ENCODE measurements at regions not wholly inside any gene's neighbourhood (a gene's known extent, or its start where the extent isn't known, plus 50 kb on each side); places are given as distances from the start of the nearest gene placed in this dataset.

DNA sequence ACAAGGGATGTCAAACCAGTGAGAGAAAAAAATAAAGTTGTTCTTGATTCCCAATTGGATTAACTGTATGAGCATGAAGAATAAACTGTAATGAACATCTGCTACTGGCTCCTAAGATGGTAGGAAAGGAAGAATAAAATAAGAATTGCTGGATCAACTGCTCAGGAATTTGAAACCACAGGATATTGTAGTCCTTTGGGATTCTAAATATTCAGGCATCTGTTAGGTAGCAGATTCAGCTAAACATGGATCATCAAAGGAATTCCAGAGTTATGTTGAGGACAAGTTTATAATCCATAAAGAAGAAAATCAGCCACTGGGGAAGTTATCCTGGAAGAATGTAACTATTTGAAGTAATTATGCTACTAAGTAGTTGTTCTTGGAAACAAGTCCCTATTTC lies 65.8 kb downstream of the ISL1 start:
- H3K4me3 Mint-ChIP-seq, result no peak overlapping the region

DNA sequence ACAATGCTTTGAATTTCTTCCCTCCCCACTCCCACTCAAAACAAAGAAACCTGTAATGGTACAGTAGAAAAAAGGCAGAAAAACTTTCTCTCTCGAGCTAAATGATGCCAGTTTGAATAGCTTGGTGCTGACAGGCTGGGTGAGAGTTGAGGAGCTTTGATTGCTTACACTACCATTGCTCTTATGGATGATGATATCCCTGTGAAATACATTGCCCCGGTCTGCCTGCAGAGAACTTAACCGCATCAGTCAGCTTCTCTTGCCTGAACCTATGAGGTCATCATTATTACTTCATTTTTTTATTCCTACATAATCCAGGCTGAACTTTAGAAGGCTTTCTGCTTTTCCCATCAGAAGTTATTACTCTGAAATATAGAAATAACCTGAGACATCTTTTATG lies 69.3 kb downstream of the ISL1 start:
- Mint-ChIP-seq H3K36me3 (no peaks in the 10 kb centered on the region), H3K27me3 (no peaks in the 10 kb centered on the region), H3K4me3 (no peak overlapping the region), H3K9me3 (peaks cover 8% of the 10 kb centered on the region), H3K4me1 (ENCODE audit: low read depth) (no peaks in the 10 kb centered on the region), H3K27ac (no peak overlapping the region)
- no peak for DNase-seq
- intact Hi-C loops (cut with micrococcal nuclease), result no loop called here
- POLR2A ChIA-PET, result no interaction called here
- CTCF ChIA-PET, result interaction anchor here (0.7 kb wide), 1 partner anchor 212 kb away, joined by 4 read pairs; no protein-coding TSS in a partner anchor

More for the DNA sequence above, 65.8 kb downstream of the ISL1 start:
- no peak overlapping the region for H3K27ac Mint-ChIP-seq
- no peaks in the 10 kb centered on the region for H3K36me3 Mint-ChIP-seq
- H3K4me1 Mint-ChIP-seq (ENCODE audit: low read depth), result no peaks in the 10 kb centered on the region
- CTCF ChIA-PET, result no interaction called here
- no peaks in the 10 kb centered on the region for H3K27me3 Mint-ChIP-seq
- DNase-seq, result no peak
- H3K9me3 Mint-ChIP-seq, result peaks cover 10% of the 10 kb centered on the region
- intact Hi-C loops (cut with micrococcal nuclease), result no loop called here
- POLR2A ChIA-PET, result no interaction called here

DNA sequence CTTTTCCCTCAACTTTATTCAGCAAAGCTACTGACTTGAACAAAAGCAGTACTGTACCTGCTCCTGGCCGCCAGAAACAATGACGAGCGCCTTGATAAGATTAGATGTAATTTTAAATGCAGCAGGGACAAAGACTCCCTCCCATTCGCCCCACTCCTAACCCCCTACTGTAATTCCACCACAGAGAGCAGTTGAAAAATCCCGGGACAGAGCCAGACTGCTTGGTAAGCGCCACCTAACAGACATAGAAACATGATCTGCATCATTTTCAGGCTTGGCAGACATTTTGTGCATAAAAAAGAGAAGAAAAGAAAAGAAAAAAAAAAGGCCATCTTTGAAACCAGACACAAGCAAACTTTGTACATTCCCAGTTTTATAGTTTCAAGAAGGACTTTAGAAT lies 81.9 kb downstream of the ISL1 start:
- Mint-ChIP-seq H3K4me3 (no peak overlapping the region), H3K4me1 (ENCODE audit: low read depth) (no peaks in the 10 kb centered on the region), H3K9me3 (no peaks in the 10 kb centered on the region), H3K27ac (no peak overlapping the region), H3K27me3 (no peaks in the 10 kb centered on the region), H3K36me3 (no peaks in the 10 kb centered on the region)
- DNase-seq, result no peak
- ChIA-PET POLR2A (no interaction called here), CTCF (no interaction called here)
- intact Hi-C loops (cut with micrococcal nuclease), result no loop called here

DNA sequence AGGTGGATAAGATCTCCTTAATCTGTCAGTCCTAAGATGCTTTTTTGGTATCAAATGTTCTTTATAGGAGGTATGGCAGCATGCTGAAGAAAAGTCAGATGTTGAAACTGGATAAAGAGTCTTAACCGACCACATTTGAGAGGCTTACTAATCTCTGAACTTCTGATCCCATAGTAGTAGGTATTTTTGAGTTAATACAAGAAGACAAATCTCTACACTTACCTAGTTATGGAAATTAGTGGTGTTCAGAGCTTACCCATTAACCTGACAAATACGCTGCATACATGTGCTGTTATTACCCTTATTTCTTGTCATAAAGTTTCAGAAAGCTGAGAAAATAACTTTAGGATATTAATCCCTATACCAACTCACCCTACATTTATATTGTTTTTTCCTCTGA lies 83.0 kb downstream of the ISL1 start:
- H3K4me3 Mint-ChIP-seq, result no peak overlapping the region
- DNase-seq, result no peak
- intact Hi-C loops (cut with micrococcal nuclease), result no loop called here
- no peaks in the 10 kb centered on the region for H3K36me3 Mint-ChIP-seq
- H3K27me3 Mint-ChIP-seq, result no peaks in the 10 kb centered on the region
- no peaks in the 10 kb centered on the region for H3K9me3 Mint-ChIP-seq
- H3K4me1 Mint-ChIP-seq (ENCODE audit: low read depth), result no peaks in the 10 kb centered on the region
- CTCF ChIA-PET, result no interaction called here
- POLR2A ChIA-PET, result no interaction called here
- no peak overlapping the region for H3K27ac Mint-ChIP-seq

DNA sequence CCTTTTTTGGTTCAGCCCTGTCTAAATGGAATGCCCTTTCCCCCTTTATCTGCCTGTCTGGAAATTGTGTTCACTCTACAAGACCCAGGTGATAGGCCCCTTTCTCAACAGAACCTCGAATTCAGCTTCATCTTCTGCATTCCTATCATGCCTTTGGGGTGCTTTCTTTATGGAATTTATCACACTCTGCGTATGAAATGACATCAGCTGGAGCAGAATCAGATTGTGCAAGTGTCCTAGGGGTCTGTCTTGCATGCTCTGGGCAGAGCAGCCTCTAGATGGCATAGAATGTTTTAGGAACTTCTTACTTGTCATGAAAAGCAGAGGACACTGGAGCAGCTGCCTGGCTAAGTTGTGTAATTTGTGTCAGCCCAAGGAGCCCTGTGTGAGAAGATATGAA lies 84.9 kb downstream of the ISL1 start:
- CTCF ChIA-PET, result no interaction called here
- no peaks in the 10 kb centered on the region for H3K9me3 Mint-ChIP-seq

DNA sequence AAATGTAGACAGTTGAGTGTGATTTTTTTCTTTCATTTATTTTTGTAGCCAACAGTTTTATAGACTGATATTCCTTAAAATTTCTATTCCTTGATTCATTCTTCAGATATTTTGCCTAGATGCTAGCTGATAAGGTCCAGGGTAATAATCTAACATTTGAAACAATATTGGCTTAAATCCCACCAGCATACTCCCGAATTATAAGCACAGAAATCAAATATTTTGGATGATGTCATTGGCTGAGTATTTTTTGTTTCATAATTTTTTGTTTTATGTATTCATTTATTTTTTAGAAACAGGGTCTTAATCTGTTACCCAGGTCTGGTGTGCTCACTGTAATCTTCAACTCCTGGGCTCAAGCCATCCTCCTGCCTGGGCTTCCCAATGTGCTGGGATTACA lies 88.4 kb downstream of the ISL1 start:
- intact Hi-C loops (cut with micrococcal nuclease), result no loop called here
- H3K27me3 Mint-ChIP-seq, result no peaks in the 10 kb centered on the region
- H3K4me3 Mint-ChIP-seq, result no peak overlapping the region
- ChIA-PET CTCF (no interaction called here), POLR2A (no interaction called here)
- H3K4me1 Mint-ChIP-seq (ENCODE audit: low read depth), result no peaks in the 10 kb centered on the region
- H3K36me3 Mint-ChIP-seq, result no peaks in the 10 kb centered on the region
- DNase-seq, result no peak
- H3K9me3 Mint-ChIP-seq, result no peaks in the 10 kb centered on the region
- no peak overlapping the region for H3K27ac Mint-ChIP-seq

More for the DNA sequence above, 84.9 kb downstream of the ISL1 start:
- DNase-seq, result no peak
- intact Hi-C loops (cut with micrococcal nuclease), result no loop called here
- H3K4me1 Mint-ChIP-seq (ENCODE audit: low read depth), result no peaks in the 10 kb centered on the region
- no peak overlapping the region for H3K4me3 Mint-ChIP-seq
- no peaks in the 10 kb centered on the region for H3K27me3 Mint-ChIP-seq
- no peaks in the 10 kb centered on the region for H3K36me3 Mint-ChIP-seq
- H3K27ac Mint-ChIP-seq, result no peak overlapping the region
- POLR2A ChIA-PET, result no interaction called here

DNA sequence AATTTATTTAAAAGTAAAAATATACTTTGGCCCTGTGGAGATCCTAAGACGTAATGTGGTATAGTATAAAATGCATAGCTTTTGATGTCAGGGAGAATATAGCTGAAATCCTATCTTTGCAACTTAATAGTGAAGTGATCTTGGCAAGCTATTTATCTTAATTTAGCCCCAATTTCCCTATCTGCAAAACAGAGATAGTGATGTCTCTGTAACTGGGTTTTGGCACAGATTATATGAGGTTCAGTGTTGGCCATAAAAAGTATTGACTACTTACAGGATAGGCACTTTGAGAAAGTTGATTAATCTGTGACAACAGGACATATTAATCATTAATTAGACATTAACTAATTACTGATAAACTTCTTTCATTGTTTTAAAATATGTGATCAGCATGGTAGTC lies 89.2 kb downstream of the ISL1 start:
- Mint-ChIP-seq H3K4me1 (ENCODE audit: low read depth) (no peaks in the 10 kb centered on the region), H3K27me3 (no peaks in the 10 kb centered on the region), H3K4me3 (no peak overlapping the region), H3K36me3 (no peaks in the 10 kb centered on the region), H3K27ac (no peak overlapping the region), H3K9me3 (no peaks in the 10 kb centered on the region)
- intact Hi-C loops (cut with micrococcal nuclease), result no loop called here
- ChIA-PET POLR2A (no interaction called here), CTCF (no interaction called here)
- DNase-seq, result no peak

DNA sequence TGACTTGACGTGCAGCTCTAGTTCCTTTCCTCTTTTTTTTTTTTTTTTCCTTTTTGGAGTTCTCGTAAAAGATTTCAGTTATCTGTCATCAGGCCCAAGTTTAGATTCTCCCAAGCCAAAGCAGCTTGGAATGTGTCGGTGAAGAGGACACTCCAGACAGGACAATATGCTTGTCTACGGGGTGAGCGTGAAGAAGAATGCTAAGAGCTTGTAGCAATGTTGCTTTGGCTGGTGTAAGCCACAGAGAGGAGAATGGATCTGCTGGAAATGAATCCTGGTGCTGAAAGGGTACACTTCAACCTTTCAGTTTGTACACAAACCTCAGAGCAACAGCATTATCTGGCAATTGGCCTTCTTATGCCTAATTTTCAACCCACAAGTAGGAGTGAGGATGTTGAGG lies 92.4 kb downstream of the ISL1 start:
- Mint-ChIP-seq H3K4me3 (no peak overlapping the region), H3K27me3 (no peaks in the 10 kb centered on the region), H3K27ac (no peak overlapping the region), H3K4me1 (ENCODE audit: low read depth) (no peaks in the 10 kb centered on the region), H3K36me3 (no peaks in the 10 kb centered on the region), H3K9me3 (peaks cover 5% of the 10 kb centered on the region)
- DNase-seq, result no peak
- CTCF ChIA-PET, result no interaction called here
- POLR2A ChIA-PET, result no interaction called here
- intact Hi-C loops (cut with micrococcal nuclease), result no loop called here

DNA sequence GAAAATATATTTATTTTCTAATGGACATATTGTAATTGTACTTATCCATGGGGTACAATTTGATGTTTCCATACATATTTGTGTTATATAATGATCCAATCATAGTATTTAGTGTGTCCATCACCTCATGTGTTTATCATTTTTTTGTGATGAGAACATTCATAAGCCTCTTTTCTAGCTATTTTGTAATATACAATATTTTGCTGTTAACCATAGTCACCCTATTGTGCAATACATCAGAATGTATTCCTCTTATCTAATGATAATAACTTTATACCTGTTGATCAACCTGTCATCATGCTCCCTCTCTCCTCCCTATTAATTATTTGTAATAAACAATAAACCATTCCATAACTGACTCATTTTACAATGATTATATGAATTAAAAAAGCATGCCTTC lies 93.2 kb downstream of the ISL1 start:
- no peaks in the 10 kb centered on the region for H3K36me3 Mint-ChIP-seq
- POLR2A ChIA-PET, result no interaction called here
- intact Hi-C loops (cut with micrococcal nuclease), result no loop called here
- H3K27ac Mint-ChIP-seq, result no peak overlapping the region
- H3K4me3 Mint-ChIP-seq, result no peak overlapping the region
- H3K27me3 Mint-ChIP-seq, result no peaks in the 10 kb centered on the region
- CTCF ChIA-PET, result no interaction called here
- no peak for DNase-seq
- H3K4me1 Mint-ChIP-seq (ENCODE audit: low read depth), result no peaks in the 10 kb centered on the region
- peaks cover 5% of the 10 kb centered on the region for H3K9me3 Mint-ChIP-seq

DNA sequence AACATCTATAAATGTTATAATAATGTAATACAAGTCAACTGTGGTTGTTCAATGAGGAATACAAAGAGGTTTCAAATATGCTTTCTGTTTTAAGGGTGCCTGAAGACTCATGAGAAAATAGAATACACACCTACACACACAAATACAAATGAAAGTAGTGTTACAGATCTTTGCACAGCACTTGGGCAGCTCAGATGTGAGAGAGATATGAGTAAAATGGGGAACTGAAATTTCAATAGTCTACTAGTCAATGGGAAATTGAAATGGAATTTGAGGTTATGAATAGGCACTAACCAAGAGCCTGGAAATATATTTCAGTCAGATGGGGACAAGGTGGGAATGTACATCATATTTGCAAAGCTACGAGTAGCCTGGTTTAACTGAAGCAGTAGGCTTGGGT lies 96.6 kb downstream of the ISL1 start:
- no peaks in the 10 kb centered on the region for H3K4me1 Mint-ChIP-seq (ENCODE audit: low read depth)
- H3K27me3 Mint-ChIP-seq, result no peaks in the 10 kb centered on the region
- intact Hi-C loops (cut with micrococcal nuclease), result no loop called here
- no peaks in the 10 kb centered on the region for H3K36me3 Mint-ChIP-seq
- no peak overlapping the region for H3K4me3 Mint-ChIP-seq
- peaks cover 5% of the 10 kb centered on the region for H3K9me3 Mint-ChIP-seq
- ChIA-PET POLR2A (no interaction called here), CTCF (no interaction called here)
- DNase-seq, result no peak
- no peak overlapping the region for H3K27ac Mint-ChIP-seq

DNA sequence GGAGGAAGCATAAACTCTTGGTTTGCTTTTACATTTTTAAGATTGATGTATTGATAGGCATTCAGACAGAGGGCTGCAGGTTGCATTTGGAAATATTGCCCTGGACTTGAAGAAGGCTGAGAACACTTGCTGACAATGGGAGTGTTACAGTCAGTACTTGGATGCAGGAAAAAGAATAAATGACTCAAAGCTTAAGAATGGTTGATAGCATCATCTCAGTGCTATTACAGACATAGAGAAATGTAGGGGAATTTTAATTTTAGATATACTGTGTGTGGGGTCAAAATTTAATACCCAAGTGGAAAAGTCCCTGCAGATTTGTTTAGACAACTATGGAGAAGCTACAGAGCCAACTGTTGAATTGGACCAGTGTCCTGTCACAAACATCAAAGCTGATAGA lies 101.1 kb downstream of the ISL1 start:
- ChIA-PET POLR2A (no interaction called here), CTCF (no interaction called here)
- Mint-ChIP-seq H3K27ac (no peak overlapping the region), H3K4me1 (ENCODE audit: low read depth) (no peaks in the 10 kb centered on the region), H3K4me3 (no peak overlapping the region), H3K9me3 (peaks cover 10% of the 10 kb centered on the region), H3K36me3 (no peaks in the 10 kb centered on the region), H3K27me3 (no peaks in the 10 kb centered on the region)
- DNase-seq, result no peak
- intact Hi-C loops (cut with micrococcal nuclease), result no loop called here

DNA sequence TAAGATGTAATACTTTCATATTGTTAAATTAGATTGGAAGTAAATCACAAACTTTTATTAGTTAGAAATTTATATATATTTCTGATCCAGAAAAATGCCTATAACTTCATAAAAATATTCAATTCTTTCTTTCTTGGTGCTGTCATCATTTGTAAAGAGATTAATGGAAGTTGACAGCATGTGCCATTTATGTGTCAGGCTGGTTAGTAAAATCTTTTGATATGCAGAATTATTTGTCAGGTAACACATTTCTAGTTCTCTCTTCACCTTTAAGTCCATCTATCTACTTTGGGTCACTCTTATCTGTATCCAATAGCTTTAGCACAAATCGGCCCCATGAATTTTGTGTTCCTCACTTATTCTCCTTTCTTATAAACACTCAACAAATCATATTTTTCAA lies 102.9 kb downstream of the ISL1 start:
- H3K27me3 Mint-ChIP-seq, result no peaks in the 10 kb centered on the region
- no peaks in the 10 kb centered on the region for H3K4me1 Mint-ChIP-seq (ENCODE audit: low read depth)
- no peak overlapping the region for H3K27ac Mint-ChIP-seq

DNA sequence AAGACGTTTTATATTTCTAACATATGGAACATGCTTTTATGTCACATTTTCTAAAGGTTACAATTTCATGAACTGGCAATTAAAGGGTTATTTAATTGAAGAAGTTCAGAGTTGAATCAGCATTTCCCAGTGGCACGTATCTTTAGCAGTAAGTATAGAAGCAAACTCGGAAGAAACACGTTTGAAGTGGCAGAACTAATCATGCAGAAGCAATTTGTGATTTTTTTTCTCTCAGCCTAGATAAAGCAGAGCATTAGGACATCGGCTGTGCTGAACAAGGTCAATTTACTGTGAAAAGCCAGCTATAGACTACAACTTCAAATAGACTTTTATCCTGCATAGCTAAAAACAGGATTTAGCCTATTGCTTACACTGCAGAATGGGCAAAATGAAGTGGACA lies 104.7 kb downstream of the ISL1 start:
- H3K4me3 Mint-ChIP-seq, result no peak overlapping the region
- no peaks in the 10 kb centered on the region for H3K36me3 Mint-ChIP-seq
- DNase-seq, result no peak
- no peaks in the 10 kb centered on the region for H3K4me1 Mint-ChIP-seq (ENCODE audit: low read depth)
- H3K9me3 Mint-ChIP-seq, result peaks cover 8% of the 10 kb centered on the region
- H3K27me3 Mint-ChIP-seq, result no peaks in the 10 kb centered on the region
- no peak overlapping the region for H3K27ac Mint-ChIP-seq
- intact Hi-C loops (cut with micrococcal nuclease), result no loop called here
- POLR2A ChIA-PET, result no interaction called here
- CTCF ChIA-PET, result no interaction called here

More for the DNA sequence above, 102.9 kb downstream of the ISL1 start:
- DNase-seq, result no peak
- Mint-ChIP-seq H3K4me3 (no peak overlapping the region), H3K9me3 (peaks cover 8% of the 10 kb centered on the region), H3K36me3 (no peaks in the 10 kb centered on the region)
- POLR2A ChIA-PET, result no interaction called here
- CTCF ChIA-PET, result no interaction called here
- intact Hi-C loops (cut with micrococcal nuclease), result no loop called here

All from activated CD4-positive, alpha-beta memory T cell treated with anti-CD3 and anti-CD28 coated beads for 36 hours (primary cell).